B cell (primary cell): ENCODE measurements at regions not wholly inside any gene's neighbourhood (a gene's known extent, or its start where the extent isn't known, plus 50 kb on each side); places are given as distances from the start of the nearest gene placed in this dataset.

Experiments used
- ATAC-seq: fragments of 200-7000 bp; cut with Tn5 transposase; one replicate; pipeline ENCODE4 v1.10.0; 2021; ENCODE audit warnings: low read depth, mild to moderate bottlenecking, moderate number of reproducible peaks, moderate library complexity
- CTCF ChIA-PET: fragments of 350-600 bp; sonication (Branson Sonifier 250); formaldehyde crosslinking; loops from one replicate; lab custom pipeline; 2021; ENCODE audit warnings: antibody characterized with exemption, inconsistent platforms; lab: Charles Lee
- POLR2A ChIA-PET: fragments of 350-600 bp; sonication (Branson Sonifier 250); formaldehyde crosslinking; loops from one replicate; lab custom pipeline; 2021; ENCODE audit warnings: antibody characterized with exemption; lab: Charles Lee
- DNase-seq: peaks from one replicate; pipeline ENCODE4 v3.0.0; 2013
- H2AFZ ChIP-seq: 2 replicates; pipeline ENCODE4 v1.6.1; 2012; ENCODE audit warnings: mild to moderate bottlenecking, low read depth, low read length; ENCODE audit not compliant: insufficient read depth, poor library complexity, severe bottlenecking
- H3K27ac ChIP-seq, 2 donors: 1 replicate in 1 of 2; 2 replicates in 1 of 2; pipeline ENCODE4 v1.5.1; 2012 to 2013; ENCODE audit warnings: low read length in 2 of 2, mild to moderate bottlenecking in 2 of 2, moderate library complexity in 1 of 2
- H3K27me3 ChIP-seq, 4 experiments: fragments of 200-600 bp in 1 of 4; sonication (generic) in 1 of 4; replicated peaks in 1 of 4; 1 replicate in 2 of 4; 2 replicates in 2 of 4; pipeline versions ENCODE4 v1.6.1 to v1.7.0; 2013 to 2016; ENCODE audit warnings: low read length in 3 of 4, mild to moderate bottlenecking in 2 of 4, mixed read lengths in 1 of 4, moderate library complexity in 1 of 4; ENCODE audit not compliant: insufficient read depth in 4 of 4, control insufficient read depth in 3 of 4; ENCODE audit errors: control extremely low read depth in 1 of 4
- H3K36me3 ChIP-seq, 2 experiments: replicated peaks in 1 of 2; 1 replicate in 1 of 2; 2 replicates in 1 of 2; pipeline versions ENCODE4 v1.6.1 to v1.7.1; 2013; ENCODE audit warnings: low read length in 1 of 2; ENCODE audit not compliant: insufficient read depth in 2 of 2, control insufficient read depth in 1 of 2; ENCODE audit errors: control extremely low read depth in 1 of 2, extremely low read depth in 1 of 2
- H3K4me1 ChIP-seq, 2 donors: fragments of 200-600 bp in 1 of 2; sonication (generic) in 1 of 2; 1 replicate in 1 of 2; 2 replicates in 1 of 2; pipeline versions ENCODE4 v1.5.1 to v1.6.1; 2013 to 2017; ENCODE audit warnings: low read length in 2 of 2; ENCODE audit not compliant: control insufficient read depth in 2 of 2, insufficient read depth in 2 of 2
- H3K4me2 ChIP-seq: replicated peaks from 2 replicates; pipeline ENCODE3; 2012; ENCODE audit warnings: mild to moderate bottlenecking, low read depth, low read length; ENCODE audit not compliant: poor library complexity, severe bottlenecking
- H3K4me3 ChIP-seq, 5 experiments: fragments of 200-600 bp in 1 of 5; sonication (generic) in 1 of 5; 1 replicate in 3 of 5; 2 replicates in 2 of 5; pipeline versions ENCODE4 v1.5.1 to v1.7.0; 2011 to 2016; ENCODE audit warnings: low read length in 4 of 5, mild to moderate bottlenecking in 4 of 5, low read depth in 2 of 5, control low read depth in 1 of 5, moderate library complexity in 1 of 5; ENCODE audit not compliant: insufficient read depth in 1 of 5; ENCODE audit errors: control extremely low read depth in 1 of 5, extremely low read depth in 1 of 5
- H3K79me2 ChIP-seq: fragments of 200-600 bp; sonication (generic); one replicate; pipeline ENCODE4 v1.6.0; 2016; ENCODE audit warnings: low read length; ENCODE audit not compliant: control insufficient read depth, insufficient read depth
- H3K9ac ChIP-seq: fragments of 200-600 bp; sonication (generic); 2 replicates; pipeline ENCODE4 v1.6.1; 2017; ENCODE audit warnings: mild to moderate bottlenecking, low read length, moderate library complexity
- H3K9me3 ChIP-seq, 3 donors: one replicate each; pipeline versions ENCODE4 v1.6.1 to v1.7.1; 2013; ENCODE audit warnings: low read length in 2 of 3; ENCODE audit not compliant: control insufficient read depth in 2 of 3, insufficient read depth in 1 of 3; ENCODE audit errors: control extremely low read depth in 1 of 3
- H4K20me1 ChIP-seq: 2 replicates; pipeline ENCODE4 v1.6.0; 2012; ENCODE audit warnings: mild to moderate bottlenecking, low read length; ENCODE audit not compliant: insufficient read depth, control insufficient read depth, poor library complexity, severe bottlenecking
- H3K27ac Mint-ChIP-seq: one replicate; pipeline ENCODE4 v1.8.0; 2021; ENCODE audit warnings: mixed read lengths
- H3K27me3 Mint-ChIP-seq: one replicate; pipeline ENCODE4 v1.8.0; 2021; ENCODE audit warnings: mixed read lengths
- H3K4me1 Mint-ChIP-seq: one replicate; pipeline ENCODE4 v1.8.0; 2021; ENCODE audit warnings: mixed read lengths
- H3K4me3 Mint-ChIP-seq: one replicate; pipeline ENCODE4 v1.8.0; 2021; ENCODE audit warnings: mixed read lengths
- H3K9me3 Mint-ChIP-seq: one replicate; pipeline ENCODE4 v1.8.0; 2022; ENCODE audit warnings: mixed read lengths; ENCODE audit not compliant: insufficient read depth
- CTCF ChIP-seq: fragments of 200-600 bp; IDR thresholded peaks from one replicate; pipeline ENCODE4 v1.8.0; 2022; ENCODE audit warnings: antibody characterized with exemption, mild to moderate bottlenecking
- EZH2 ChIP-seq: IDR thresholded peaks from 2 replicates; pipeline ENCODE4 v1.6.1; 2012; ENCODE audit warnings: borderline replicate concordance, low read depth, mild to moderate bottlenecking, moderate library complexity, low read length; ENCODE audit not compliant: insufficient read depth, poor library complexity, severe bottlenecking
- WGBS: methylation state at CpG from one replicate; pipeline ENCODE4 v1.1.5; 2013; ENCODE audit warnings: missing lambda C conversion rate; ENCODE audit not compliant: insufficient coverage; 5-methylcytosine and 5-hydroxymethylcytosine counted together
- intact Hi-C: fragments of 100-400 bp; cut with micrococcal nuclease; formaldehyde crosslinking; loops from one replicate; pipeline ENCODE4 v1.10.0; 2022

GRCh38 chr18:78643004-78643403 is 336.6 kb upstream of the SALL3 start:
- TF ChIP-seq CTCF (no peak), EZH2 (no peak)
- no peaks in the 10 kb centered on the region for H3K9me3 Mint-ChIP-seq
- H3K27ac ChIP-seq, result peak overlapping the region; percentile 61 to 65
- peak overlapping the region; percentile 74 for H3K27ac Mint-ChIP-seq
- H3K36me3 ChIP-seq, result no peaks in the 10 kb centered on the region
- WGBS, result no CpG with 5 or more reads among the region's 4 CpGs
- no peaks in the 10 kb centered on the region for H3K27me3 ChIP-seq
- no peak overlapping the region for H3K9ac ChIP-seq
- no peak overlapping the region for H3K4me3 ChIP-seq
- ChIA-PET CTCF (no interaction called here), POLR2A (no interaction called here)
- ATAC-seq, result peak; percentile 66
- H2AFZ ChIP-seq, result no peak overlapping the region
- H3K79me2 ChIP-seq, result no peaks in the 10 kb centered on the region
- H3K4me1 ChIP-seq, result peaks cover 0 to 21% of the 10 kb centered on the region in 2 donors
- no peaks in the 10 kb centered on the region for H4K20me1 ChIP-seq
- H3K4me3 Mint-ChIP-seq, result no peak overlapping the region
- intact Hi-C loops, result no loop called here
- DNase-seq, result peak; percentile 61
- peak overlapping the region; percentile 18 for H3K4me2 ChIP-seq
- H3K4me1 Mint-ChIP-seq, result peaks cover 7% of the 10 kb centered on the region
- peaks cover 0 to 34% (median 0%) of the 10 kb centered on the region in 3 donors for H3K9me3 ChIP-seq
- H3K27me3 Mint-ChIP-seq, result no peaks in the 10 kb centered on the region

GRCh38 chr18:78643981-78644380 is 335.6 kb upstream of the SALL3 start:
- no peaks in the 10 kb centered on the region for H3K36me3 ChIP-seq
- no peak for DNase-seq
- H3K27ac Mint-ChIP-seq, result no peak overlapping the region
- no peak overlapping the region for H2AFZ ChIP-seq
- TF ChIP-seq CTCF (no peak), EZH2 (no peak)
- no peak overlapping the region for H3K4me3 Mint-ChIP-seq
- H3K79me2 ChIP-seq, result no peaks in the 10 kb centered on the region
- H3K4me1 Mint-ChIP-seq, result peaks cover 7% of the 10 kb centered on the region
- CTCF ChIA-PET, result no interaction called here
- H3K27ac ChIP-seq, result peak overlapping the region; percentile 61
- H3K9ac ChIP-seq, result no peak overlapping the region
- H3K9me3 Mint-ChIP-seq, result no peaks in the 10 kb centered on the region
- no peak for ATAC-seq
- peaks cover 0 to 21% of the 10 kb centered on the region in 2 donors for H3K4me1 ChIP-seq
- no peaks in the 10 kb centered on the region for H3K27me3 Mint-ChIP-seq
- no peaks in the 10 kb centered on the region for H4K20me1 ChIP-seq
- 86% methylated on average over 14 of the region's 14 CpGs for WGBS
- H3K4me3 ChIP-seq, result no peak overlapping the region
- POLR2A ChIA-PET, result no interaction called here
- peaks cover 0 to 31% (median 0%) of the 10 kb centered on the region in 3 donors for H3K9me3 ChIP-seq
- intact Hi-C loops, result no loop called here
- H3K4me2 ChIP-seq, result no peak overlapping the region
- H3K27me3 ChIP-seq, result no peaks in the 10 kb centered on the region
